Ovary (tissue), 3 donors: ENCODE measurements at regions not wholly inside any gene's neighbourhood (a gene's known extent, or its start where the extent isn't known, plus 50 kb on each side); places are given as distances from the start of the nearest gene placed in this dataset.

Source experiments
- POLR2A ChIP-seq: fragments of 450-650 bp; IDR thresholded peaks from one replicate; pipeline ENCODE4 v1.6.1; 2017; ENCODE audit warnings: antibody characterized with exemption, mild to moderate bottlenecking, moderate library complexity
- TF ChIP-seq, protein P1 (sequence below), 3 donors: fragments of 450-650 bp in 2 of 3; fragments of 200-600 bp in 1 of 3; IDR thresholded peaks; one replicate each; pipeline versions ENCODE4 v1.5.1 to v1.8.0; 2016 to 2022; ENCODE audit warnings: antibody characterized with exemption in 3 of 3, mild to moderate bottlenecking in 1 of 3
- donor health status: DM: no; HTN: no; CAD: no.

DNA sequence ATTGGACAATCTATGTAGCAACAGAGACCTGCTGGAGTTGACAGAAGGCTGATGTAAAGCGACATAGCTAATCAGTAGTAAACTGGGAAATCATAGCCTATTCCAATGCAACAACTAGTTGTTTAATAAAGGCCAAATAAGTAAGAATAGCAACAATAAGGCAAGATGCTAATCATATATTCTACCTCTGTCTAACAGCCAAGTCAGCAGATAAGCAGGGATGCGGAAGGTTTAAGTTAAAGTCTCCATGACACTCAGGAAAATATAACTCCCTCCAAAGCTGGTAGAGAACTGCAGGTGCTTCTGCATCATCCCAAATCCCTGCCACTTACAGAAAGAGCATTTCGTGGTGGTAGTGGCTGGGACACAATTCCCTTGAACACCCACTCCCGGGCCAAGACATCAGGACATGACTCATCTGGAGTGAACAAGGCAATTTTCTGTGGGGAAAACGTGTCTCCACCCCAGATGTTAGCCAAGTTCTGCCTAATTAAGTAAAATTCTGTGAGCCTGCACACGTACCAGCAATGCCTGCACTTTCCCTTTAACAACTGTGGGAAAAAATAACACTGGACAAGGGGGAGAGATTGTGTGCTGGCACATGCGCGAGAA, 413.6 kb upstream of the ID2 start:
- TF ChIP-seq, protein P1, sequence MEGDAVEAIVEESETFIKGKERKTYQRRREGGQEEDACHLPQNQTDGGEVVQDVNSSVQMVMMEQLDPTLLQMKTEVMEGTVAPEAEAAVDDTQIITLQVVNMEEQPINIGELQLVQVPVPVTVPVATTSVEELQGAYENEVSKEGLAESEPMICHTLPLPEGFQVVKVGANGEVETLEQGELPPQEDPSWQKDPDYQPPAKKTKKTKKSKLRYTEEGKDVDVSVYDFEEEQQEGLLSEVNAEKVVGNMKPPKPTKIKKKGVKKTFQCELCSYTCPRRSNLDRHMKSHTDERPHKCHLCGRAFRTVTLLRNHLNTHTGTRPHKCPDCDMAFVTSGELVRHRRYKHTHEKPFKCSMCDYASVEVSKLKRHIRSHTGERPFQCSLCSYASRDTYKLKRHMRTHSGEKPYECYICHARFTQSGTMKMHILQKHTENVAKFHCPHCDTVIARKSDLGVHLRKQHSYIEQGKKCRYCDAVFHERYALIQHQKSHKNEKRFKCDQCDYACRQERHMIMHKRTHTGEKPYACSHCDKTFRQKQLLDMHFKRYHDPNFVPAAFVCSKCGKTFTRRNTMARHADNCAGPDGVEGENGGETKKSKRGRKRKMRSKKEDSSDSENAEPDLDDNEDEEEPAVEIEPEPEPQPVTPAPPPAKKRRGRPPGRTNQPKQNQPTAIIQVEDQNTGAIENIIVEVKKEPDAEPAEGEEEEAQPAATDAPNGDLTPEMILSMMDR (IDR thresholded peaks at IDR 0.05), result no peak
- TF ChIP-seq POLR2A, result no peak
